ENCODE measurements at regions not wholly inside any gene's neighbourhood (a gene's known extent, or its start where the extent isn't known, plus 50 kb on each side); places are given as distances from the start of the nearest gene placed in this dataset.

GRCh38 chr16:8323153-8323552 is 267.2 kb downstream of the TMEM114 start:
- Histone ChIP-seq H3K27ac (ENCODE audit: low read depth, low read length) (no peak overlapping the region), H3K9ac (ENCODE audit: extremely low read depth, low read length, poor library complexity, severe bottlenecking) (no peak overlapping the region), H3K4me3 (ENCODE audit: low read length) (no peak overlapping the region), H3K27me3 (ENCODE audit: control insufficient read depth, insufficient read depth, low read length, poor library complexity, severe bottlenecking) (no peaks in the 10 kb centered on the region), H3K36me3 (ENCODE audit: control insufficient read depth, insufficient read depth, low read length) (no peaks in the 10 kb centered on the region), H3K4me1 (ENCODE audit: control insufficient read depth, insufficient read depth, low read length) (no peaks in the 10 kb centered on the region), H3K9me3 (ENCODE audit: control insufficient read depth, low read length) (no peaks in the 10 kb centered on the region)
- H3K27me3 Mint-ChIP-seq (ENCODE audit: insufficient read depth) = peaks cover 2% of the 10 kb centered on the region
- TF ChIP-seq CTCF (conservative IDR thresholded peaks at IDR 0.05) = no peak
- H3K36me3 Mint-ChIP-seq (ENCODE audit: low read depth) = no peaks in the 10 kb centered on the region
- DNase-seq = no peak
- H3K27ac Mint-ChIP-seq = no peak overlapping the region
- peaks cover 2% of the 10 kb centered on the region for H3K4me1 Mint-ChIP-seq
- H3K4me3 Mint-ChIP-seq = no peak overlapping the region
- WGBS, 2 experiments (ENCODE audit: insufficient coverage in 1 of 2, insufficient read length in 1 of 2) = 87 to 100% methylated on average over 2 of the region's 2 CpGs
- no peaks in the 10 kb centered on the region for H3K9me3 Mint-ChIP-seq

- peaks cover 2% of the 10 kb centered on the region for H3K27me3 Mint-ChIP-seq (ENCODE audit: insufficient read depth)
- H3K27ac Mint-ChIP-seq = no peak overlapping the region
- no peaks in the 10 kb centered on the region for H3K9me3 Mint-ChIP-seq
- 81 to 87% methylated on average over 5 of the region's 5 CpGs for WGBS, 2 experiments (ENCODE audit: insufficient coverage in 1 of 2, insufficient read length in 1 of 2)
- no peak for TF ChIP-seq CTCF (conservative IDR thresholded peaks at IDR 0.05)
- no peaks in the 10 kb centered on the region for H3K9me3 ChIP-seq (ENCODE audit: control insufficient read depth, low read length)
- no peaks in the 10 kb centered on the region for H3K4me1 ChIP-seq (ENCODE audit: control insufficient read depth, insufficient read depth, low read length)
- H3K4me3 Mint-ChIP-seq = no peak overlapping the region
- H3K27ac ChIP-seq (ENCODE audit: low read depth, low read length) = no peak overlapping the region
- H3K9ac ChIP-seq (ENCODE audit: extremely low read depth, low read length, poor library complexity, severe bottlenecking) = no peak overlapping the region
- no peak overlapping the region for H3K4me3 ChIP-seq (ENCODE audit: low read length)
- no peaks in the 10 kb centered on the region for H3K36me3 Mint-ChIP-seq (ENCODE audit: low read depth)
- peaks cover 2% of the 10 kb centered on the region for H3K4me1 Mint-ChIP-seq
- no peaks in the 10 kb centered on the region for H3K27me3 ChIP-seq (ENCODE audit: control insufficient read depth, insufficient read depth, low read length, poor library complexity, severe bottlenecking)
- no peaks in the 10 kb centered on the region for H3K36me3 ChIP-seq (ENCODE audit: control insufficient read depth, insufficient read depth, low read length)
- no peak for DNase-seq
Observed at GRCh38 chr16:8320131-8320530, 270.2 kb downstream of the TMEM114 start.

- 94 to 95% methylated on average over 6 of the region's 6 CpGs for WGBS, 2 experiments (ENCODE audit: insufficient coverage in 1 of 2, insufficient read length in 1 of 2)
- Histone ChIP-seq H3K4me3 (ENCODE audit: low read length) (no peak overlapping the region), H3K27me3 (ENCODE audit: control insufficient read depth, insufficient read depth, low read length, poor library complexity, severe bottlenecking) (no peaks in the 10 kb centered on the region), H3K27ac (ENCODE audit: low read depth, low read length) (no peak overlapping the region), H3K9me3 (ENCODE audit: control insufficient read depth, low read length) (peaks cover 8% of the 10 kb centered on the region), H3K4me1 (ENCODE audit: control insufficient read depth, insufficient read depth, low read length) (no peaks in the 10 kb centered on the region), H3K36me3 (ENCODE audit: control insufficient read depth, insufficient read depth, low read length) (no peaks in the 10 kb centered on the region), H3K9ac (ENCODE audit: extremely low read depth, low read length, poor library complexity, severe bottlenecking) (no peak overlapping the region)
- Mint-ChIP-seq H3K27me3 (ENCODE audit: insufficient read depth) (peaks cover 7% of the 10 kb centered on the region), H3K36me3 (ENCODE audit: low read depth) (no peaks in the 10 kb centered on the region), H3K4me1 (peaks cover 9% of the 10 kb centered on the region), H3K9me3 (peaks cover 6% of the 10 kb centered on the region), H3K4me3 (no peak overlapping the region), H3K27ac (no peak overlapping the region)
- TF ChIP-seq CTCF (conservative IDR thresholded peaks at IDR 0.05) = no peak
- DNase-seq = no peak
Observed at GRCh38 chr16:8310816-8311215, 279.5 kb downstream of the TMEM114 start.

All from endodermal cell (in vitro differentiated cells).